Endothelial cell of umbilical vein (primary cell): ENCODE measurements at regions not wholly inside any gene's neighbourhood (a gene's known extent, or its start where the extent isn't known, plus 50 kb on each side); places are given as distances from the start of the nearest gene placed in this dataset.
"Not testable (repeated sequence)": the region's sequence is repeated elsewhere in the genome, so short reads cannot be mapped to it uniquely, and the experiment has no call there.

Experiments
- CTCF ChIP-seq, 2 donors: IDR thresholded peaks; 1 replicate in 1 of 2; 2 replicates in 1 of 2; pipeline ENCODE4 v1.5.1; 2011; ENCODE audit warnings: low read length in 2 of 2, mild to moderate bottlenecking in 2 of 2, moderate library complexity in 2 of 2, control low read depth in 1 of 2, inconsistent platforms in 1 of 2, low read depth in 1 of 2; ENCODE audit not compliant: insufficient read depth in 1 of 2; ENCODE audit errors: extremely low read depth in 1 of 2
- EZH2 ChIP-seq: IDR thresholded peaks from 2 replicates; pipeline ENCODE4 v1.6.1; 2012; ENCODE audit warnings: borderline replicate concordance, low read depth, mild to moderate bottlenecking, moderate library complexity, low read length, inconsistent platforms; ENCODE audit not compliant: severe bottlenecking
- FOS ChIP-seq: IDR thresholded peaks from 2 replicates; pipeline ENCODE4 v1.6.1; 2011; ENCODE audit warnings: mild to moderate bottlenecking, low read length, moderate library complexity, borderline replicate concordance; ENCODE audit not compliant: insufficient read depth
- GATA2 ChIP-seq: IDR thresholded peaks from 2 replicates; pipeline ENCODE4 v1.7.0; 2011; ENCODE audit warnings: low read depth, mild to moderate bottlenecking, moderate library complexity, mixed read lengths, low read length; ENCODE audit not compliant: insufficient read length, insufficient read depth
- JUN ChIP-seq: IDR thresholded peaks from 2 replicates; pipeline ENCODE4 v1.6.1; 2011; ENCODE audit warnings: borderline replicate concordance, low read depth; ENCODE audit not compliant: insufficient read length, insufficient read depth
- MAX ChIP-seq: IDR thresholded peaks from 2 replicates; pipeline ENCODE4 v1.6.1; 2011; ENCODE audit not compliant: insufficient read depth, insufficient read length
- MYC ChIP-seq: IDR thresholded peaks from one replicate; pipeline ENCODE4 v1.6.1; 2011; ENCODE audit warnings: mild to moderate bottlenecking, low read depth, low read length
- POLR2A ChIP-seq: IDR thresholded peaks from 2 replicates; pipeline ENCODE4 v1.6.1; 2012; ENCODE audit warnings: low read depth, mild to moderate bottlenecking, control low read depth, low read length
- POLR2AphosphoS5 ChIP-seq: IDR thresholded peaks from 2 replicates; pipeline ENCODE4 v1.6.1; 2012; ENCODE audit warnings: low read depth, mild to moderate bottlenecking, control low read depth, low read length, moderate library complexity; ENCODE audit not compliant: insufficient read depth

GRCh38 chr3:106148440-106149082 lies 279.7 kb upstream of the CBLB start:
- not testable (repeated sequence) for TF ChIP-seq CTCF (IDR thresholded peaks at IDR 0.05; ENCODE audit: extremely low read depth in 1 of 2, insufficient read depth in 1 of 2, low read depth in 1 of 2, low read length in 2 of 2); POLR2A; JUN; MAX; FOS; POLR2AphosphoS5; EZH2; MYC; GATA2
